ENCODE measurements at regions not wholly inside any gene's neighbourhood (a gene's known extent, or its start where the extent isn't known, plus 50 kb on each side); places are given as distances from the start of the nearest gene placed in this dataset.

DNA sequence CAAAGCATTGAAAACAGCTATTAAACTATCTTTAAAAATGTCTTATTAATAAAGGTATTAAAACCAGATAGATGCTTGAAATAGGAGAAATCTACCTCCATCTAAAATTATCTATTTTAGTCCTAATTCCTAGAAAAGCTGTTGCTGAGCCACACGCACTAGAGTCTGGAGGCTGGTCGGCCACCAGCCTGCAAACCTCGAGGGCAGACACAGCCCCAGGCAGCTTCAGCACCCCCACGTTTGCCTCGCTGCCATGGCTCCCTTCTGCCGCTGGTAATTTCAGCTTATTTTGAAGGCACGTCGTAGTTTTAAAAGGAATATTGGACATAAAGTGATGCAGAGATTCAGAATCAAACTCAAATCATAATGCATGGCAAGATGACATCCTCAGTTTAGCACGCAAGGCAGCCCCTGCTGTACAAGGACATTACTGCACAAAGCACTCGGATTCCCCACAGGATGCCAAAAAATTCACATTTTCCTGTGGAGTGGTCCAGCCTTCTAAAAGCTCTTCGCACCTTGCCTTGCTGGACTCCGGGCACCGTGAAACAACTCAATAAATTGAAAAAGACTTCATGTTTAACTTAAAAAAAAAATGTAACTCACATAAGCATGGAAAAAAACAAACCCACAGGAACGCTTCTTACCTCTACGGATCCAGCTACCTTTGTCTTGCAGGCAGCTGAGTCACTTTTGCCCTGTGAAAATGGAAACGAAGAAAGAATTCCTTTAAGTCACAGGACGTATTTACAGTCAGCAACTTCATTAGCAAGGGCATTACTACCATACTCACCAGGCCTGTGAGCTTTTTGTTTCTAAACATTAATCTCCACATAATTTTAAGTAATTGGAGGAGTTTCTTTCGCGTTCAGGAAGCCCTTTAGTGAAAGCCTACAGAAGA lies 143.4 kb upstream of the RPS6KA2 start:
- no peak for DNase-seq (ENCODE audit: low read depth)
- no peak overlapping the region for H3K4me3 ChIP-seq (ENCODE audit: low read depth, low read length)
- TF ChIP-seq, protein P1, sequence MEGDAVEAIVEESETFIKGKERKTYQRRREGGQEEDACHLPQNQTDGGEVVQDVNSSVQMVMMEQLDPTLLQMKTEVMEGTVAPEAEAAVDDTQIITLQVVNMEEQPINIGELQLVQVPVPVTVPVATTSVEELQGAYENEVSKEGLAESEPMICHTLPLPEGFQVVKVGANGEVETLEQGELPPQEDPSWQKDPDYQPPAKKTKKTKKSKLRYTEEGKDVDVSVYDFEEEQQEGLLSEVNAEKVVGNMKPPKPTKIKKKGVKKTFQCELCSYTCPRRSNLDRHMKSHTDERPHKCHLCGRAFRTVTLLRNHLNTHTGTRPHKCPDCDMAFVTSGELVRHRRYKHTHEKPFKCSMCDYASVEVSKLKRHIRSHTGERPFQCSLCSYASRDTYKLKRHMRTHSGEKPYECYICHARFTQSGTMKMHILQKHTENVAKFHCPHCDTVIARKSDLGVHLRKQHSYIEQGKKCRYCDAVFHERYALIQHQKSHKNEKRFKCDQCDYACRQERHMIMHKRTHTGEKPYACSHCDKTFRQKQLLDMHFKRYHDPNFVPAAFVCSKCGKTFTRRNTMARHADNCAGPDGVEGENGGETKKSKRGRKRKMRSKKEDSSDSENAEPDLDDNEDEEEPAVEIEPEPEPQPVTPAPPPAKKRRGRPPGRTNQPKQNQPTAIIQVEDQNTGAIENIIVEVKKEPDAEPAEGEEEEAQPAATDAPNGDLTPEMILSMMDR (conservative IDR thresholded peaks at IDR 0.05; ENCODE audit: low read depth, low read length), result peak; percentile 13

DNA sequence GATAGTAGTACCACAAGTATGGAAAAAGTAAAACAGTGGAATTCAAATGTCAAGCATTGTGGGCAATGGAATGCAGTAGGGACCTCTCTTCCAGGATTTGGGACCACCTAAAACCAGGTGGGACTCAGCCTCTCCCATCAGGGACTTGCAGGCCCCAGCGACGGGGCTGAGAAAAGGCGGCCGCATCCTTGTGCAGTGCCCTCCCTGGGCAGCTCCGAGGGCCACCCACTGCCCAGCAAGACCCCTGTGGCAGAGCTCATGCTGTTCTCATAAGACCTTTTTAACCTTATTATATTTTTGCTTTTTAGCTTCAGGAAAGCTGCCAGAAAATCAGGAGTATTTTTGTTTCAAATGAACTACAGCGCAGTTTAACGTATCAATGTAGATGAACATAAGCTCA lies 142.6 kb upstream of the RPS6KA2 start:
- no peak overlapping the region for H3K4me3 ChIP-seq (ENCODE audit: low read depth, low read length)
- TF ChIP-seq, protein P1 (conservative IDR thresholded peaks at IDR 0.05; ENCODE audit: low read depth, low read length), result no peak
- DNase-seq (ENCODE audit: low read depth), result no peak

DNA sequence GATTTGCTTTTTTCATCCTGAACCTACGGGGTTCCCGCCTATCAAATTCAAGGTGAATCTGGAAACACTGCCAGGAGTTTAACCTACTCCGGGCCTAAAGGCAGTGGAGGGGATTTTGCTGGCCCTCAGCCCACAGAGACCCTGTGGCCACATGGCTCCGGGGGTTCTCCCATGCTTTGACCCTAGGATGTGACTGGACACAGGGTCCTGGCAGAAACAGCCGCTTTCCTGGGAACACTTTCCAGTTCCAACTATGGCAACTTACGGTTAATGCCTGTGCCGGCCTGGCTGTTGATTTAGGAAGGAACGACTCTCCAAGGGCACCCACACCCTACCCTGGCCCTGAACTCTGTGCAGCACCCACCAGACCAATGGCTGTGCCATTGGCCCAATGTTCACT lies 141.7 kb upstream of the RPS6KA2 start:
- no peak for DNase-seq (ENCODE audit: low read depth)
- TF ChIP-seq, protein P1 (conservative IDR thresholded peaks at IDR 0.05; ENCODE audit: low read depth, low read length), result no peak
- H3K4me3 ChIP-seq (ENCODE audit: low read depth, low read length), result no peak overlapping the region

DNA sequence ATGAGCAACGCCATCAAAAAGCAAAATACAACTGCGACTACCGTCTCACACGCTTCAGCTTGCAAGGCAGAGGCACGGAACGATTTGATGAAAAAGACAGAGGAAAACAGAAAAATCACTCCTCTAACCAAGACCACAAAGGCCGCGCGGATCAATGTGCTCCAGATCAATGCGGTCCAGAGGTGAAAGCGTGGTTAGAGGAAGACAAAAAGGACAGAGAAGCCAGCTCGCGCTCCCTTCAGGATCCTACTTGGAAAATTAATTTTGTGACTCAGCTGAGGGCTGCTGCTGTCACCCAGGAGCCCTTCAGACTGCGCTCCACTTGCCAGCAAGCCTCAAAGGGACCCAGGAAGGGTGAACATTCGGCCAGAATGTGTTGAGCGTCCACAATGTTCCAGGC lies 140.2 kb upstream of the RPS6KA2 start:
- TF ChIP-seq, protein P1 (conservative IDR thresholded peaks at IDR 0.05; ENCODE audit: low read depth, low read length), result no peak
- H3K4me3 ChIP-seq (ENCODE audit: low read depth, low read length), result no peak overlapping the region
- no peak for DNase-seq (ENCODE audit: low read depth)

DNA sequence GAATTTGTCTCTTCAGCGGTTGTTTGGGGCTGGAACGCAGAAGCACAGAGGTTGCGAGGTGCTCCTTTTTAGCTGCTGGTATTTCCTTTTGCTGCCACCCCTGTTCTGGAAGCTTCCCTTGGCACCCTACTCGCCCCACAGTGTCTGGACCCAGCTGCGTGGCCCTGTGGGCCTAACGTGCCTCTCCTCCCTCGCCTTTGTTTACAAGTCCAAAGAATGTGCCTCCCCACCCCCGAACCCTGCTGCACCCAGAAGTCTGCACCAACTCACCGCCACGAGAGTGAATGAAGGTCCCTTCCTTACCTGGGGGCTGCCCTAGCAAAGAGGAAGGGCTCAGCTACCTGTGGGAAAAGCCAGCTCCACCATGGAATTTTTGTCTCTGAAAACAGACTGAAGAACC lies 139.7 kb upstream of the RPS6KA2 start:
- no peak for DNase-seq (ENCODE audit: low read depth)
- TF ChIP-seq, protein P1 (conservative IDR thresholded peaks at IDR 0.05; ENCODE audit: low read depth, low read length), result no peak
- no peak overlapping the region for H3K4me3 ChIP-seq (ENCODE audit: low read depth, low read length)

DNA sequence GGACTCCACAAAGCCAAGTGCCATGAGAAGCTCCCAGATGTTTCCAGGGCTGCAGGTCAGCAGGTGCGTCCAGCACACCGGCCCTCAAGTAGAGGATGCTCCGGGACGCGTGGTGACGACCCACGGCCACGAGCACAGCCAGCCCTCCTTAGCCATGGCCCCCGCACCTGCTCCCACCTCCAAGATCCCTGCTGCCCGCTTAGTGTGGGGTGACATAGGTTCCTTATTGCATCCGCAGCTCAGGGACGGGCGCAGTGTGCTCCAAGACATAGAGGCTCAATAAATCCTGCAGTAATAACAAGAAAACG lies 138.1 kb upstream of the RPS6KA2 start:
- no peak overlapping the region for H3K4me3 ChIP-seq (ENCODE audit: low read depth, low read length)
- TF ChIP-seq, protein P1 (conservative IDR thresholded peaks at IDR 0.05; ENCODE audit: low read depth, low read length), result no peak

More for the DNA sequence above, 138.1 kb upstream of the RPS6KA2 start:
- DNase-seq (ENCODE audit: low read depth), result no peak
